H1 (cell line): ENCODE measurements at regions not wholly inside any gene's neighbourhood (a gene's known extent, or its start where the extent isn't known, plus 50 kb on each side); places are given as distances from the start of the nearest gene placed in this dataset.

ENCODE experiments used
- CTCF ChIA-PET: fragments of 300-600 bp; sonication (Branson Sonifier 250); formaldehyde crosslinking; loops from one replicate; lab custom pipeline; 2021; ENCODE audit not compliant: partially characterized antibody; lab: Charles Lee
- POLR2A ChIA-PET: fragments of 300-600 bp; sonication (Branson Sonifier 250); formaldehyde crosslinking; loops from one replicate; lab custom pipeline; 2021; ENCODE audit warnings: inconsistent platforms; ENCODE audit not compliant: partially characterized antibody; lab: Charles Lee
- DNase-seq, 2 experiments: peaks; one replicate each; pipeline versions ENCODE4 v3.0.0 to v3.0.0-alpha.2; 2010 to 2022; ENCODE audit warnings: low spot score in 2 of 2, low read depth in 1 of 2, mixed read lengths in 1 of 2
- FAIRE-seq: peaks from 2 replicates; lab custom pipeline; 2011; peaks lifted over from hg19 to GRCh38; lab: Jason Lieb, UNC
- H2AFZ ChIP-seq: 2 replicates; pipeline ENCODE4 v1.8.1; 2012; ENCODE audit warnings: low read length, inconsistent platforms
- H2AK5ac ChIP-seq: 2 replicates; pipeline ENCODE4 v1.6.1; 2013; ENCODE audit warnings: low read depth, low read length
- H2BK120ac ChIP-seq: replicated peaks from 2 replicates; pipeline ENCODE3; 2013; ENCODE audit warnings: low read depth, low read length, inconsistent platforms
- H2BK12ac ChIP-seq: 2 replicates; pipeline ENCODE4 v1.6.1; 2013; ENCODE audit warnings: low read depth, low read length
- H2BK15ac ChIP-seq: 2 replicates; pipeline ENCODE4 v1.6.1; 2013; ENCODE audit warnings: low read length
- H2BK20ac ChIP-seq: 2 replicates; pipeline ENCODE4 v1.6.1; 2013; ENCODE audit warnings: low read length
- H2BK5ac ChIP-seq: 2 replicates; pipeline ENCODE4 v1.6.1; 2013; ENCODE audit warnings: low read depth, low read length
- H3K14ac ChIP-seq: 2 replicates; pipeline ENCODE4 v1.6.1; 2013; ENCODE audit warnings: inconsistent platforms; ENCODE audit not compliant: insufficient read length
- H3K18ac ChIP-seq: 2 replicates; pipeline ENCODE4 v1.6.1; 2013; ENCODE audit warnings: low read length; ENCODE audit errors: extremely low read depth
- H3K23ac ChIP-seq: 2 replicates; pipeline ENCODE4 v1.6.1; 2013; ENCODE audit warnings: inconsistent platforms; ENCODE audit not compliant: insufficient read length
- H3K23me2 ChIP-seq: 2 replicates; pipeline ENCODE4 v1.6.1; 2013; ENCODE audit warnings: low read depth, low read length
- H3K27ac ChIP-seq: 2 replicates; pipeline ENCODE4 v1.6.1; 2011; ENCODE audit warnings: low read depth, low read length, inconsistent platforms
- H3K27me3 ChIP-seq, 4 experiments: replicated peaks in 1 of 4; 1 replicate in 1 of 4; 2 replicates in 3 of 4; pipeline versions ENCODE4 v1.6.1 to v1.8.1; 2011 to 2013; ENCODE audit warnings: low read length in 3 of 4, mild to moderate bottlenecking in 3 of 4, inconsistent platforms in 2 of 4, mixed read lengths in 2 of 4, moderate library complexity in 1 of 4; ENCODE audit not compliant: control insufficient read depth in 3 of 4, insufficient read depth in 3 of 4; ENCODE audit errors: extremely low read depth in 1 of 4
- H3K36me3 ChIP-seq, 4 experiments: 2 replicates each; pipeline versions ENCODE4 v1.6.1 to v1.8.1; 2011 to 2013; ENCODE audit warnings: mild to moderate bottlenecking in 4 of 4, low read length in 3 of 4, moderate library complexity in 2 of 4, control low read depth in 1 of 4, inconsistent platforms in 1 of 4; ENCODE audit not compliant: insufficient read depth in 4 of 4, control insufficient read depth in 2 of 4
- H3K4ac ChIP-seq: replicated peaks from 2 replicates; pipeline ENCODE3; 2013; ENCODE audit warnings: low read length, low read depth, mixed read lengths, inconsistent platforms; ENCODE audit not compliant: insufficient read length
- H3K4me1 ChIP-seq, 4 experiments: replicated peaks in 1 of 4; 1 replicate in 1 of 4; 2 replicates in 3 of 4; pipeline versions ENCODE4 v1.6.1 to v1.8.1; 2011 to 2013; ENCODE audit warnings: low read length in 3 of 4, inconsistent platforms in 2 of 4, mixed read lengths in 1 of 4; ENCODE audit not compliant: insufficient read depth in 4 of 4, control insufficient read depth in 3 of 4
- H3K4me2 ChIP-seq, 2 experiments: 2 replicates each; pipeline versions ENCODE4 v1.6.1 to v1.8.1; 2011 to 2013; ENCODE audit warnings: low read depth in 2 of 2, low read length in 2 of 2, control low read depth in 1 of 2, inconsistent platforms in 1 of 2, mild to moderate bottlenecking in 1 of 2; ENCODE audit not compliant: insufficient read depth in 1 of 2
- H3K4me3 ChIP-seq, 4 experiments: fragments of 200-600, 300-600 bp in 1 of 4; sonication (generic), shearing (Covaris generic), sonication (Bioruptor Twin) in 1 of 4; 2 replicates each; pipeline versions ENCODE4 v1.5.1 to v1.8.1; 2011 to 2016; ENCODE audit warnings: low read length in 4 of 4, low read depth in 3 of 4, control low read depth in 2 of 4, inconsistent platforms in 2 of 4, mild to moderate bottlenecking in 2 of 4, mixed read lengths in 1 of 4, moderate library complexity in 1 of 4; ENCODE audit not compliant: insufficient read depth in 2 of 4; ENCODE audit errors: extremely low read depth in 1 of 4
- H3K56ac ChIP-seq: replicated peaks from 2 replicates; pipeline ENCODE3; 2013; ENCODE audit warnings: low read depth, mild to moderate bottlenecking, mixed read lengths, low read length, inconsistent platforms; ENCODE audit not compliant: insufficient read length
- H3K79me1 ChIP-seq: 2 replicates; pipeline ENCODE4 v1.6.1; 2013; ENCODE audit warnings: low read depth, low read length, control low read depth
- H3K79me2 ChIP-seq, 2 experiments: 2 replicates each; pipeline versions ENCODE4 v1.6.1 to v1.8.1; 2012 to 2013; ENCODE audit warnings: low read length in 2 of 2, mild to moderate bottlenecking in 2 of 2, inconsistent platforms in 1 of 2; ENCODE audit not compliant: insufficient read depth in 2 of 2, control insufficient read depth in 1 of 2
- H3K9ac ChIP-seq, 4 experiments: replicated peaks in 1 of 4; 1 replicate in 1 of 4; 2 replicates in 3 of 4; pipeline versions ENCODE4 v1.6.1 to v1.8.1; 2011 to 2013; ENCODE audit warnings: low read depth in 3 of 4, low read length in 3 of 4, control low read depth in 2 of 4, mild to moderate bottlenecking in 2 of 4, moderate library complexity in 2 of 4, inconsistent platforms in 1 of 4; ENCODE audit errors: extremely low read depth in 1 of 4
- H3K9me3 ChIP-seq, 2 experiments: 2 replicates each; pipeline versions ENCODE4 v1.6.1 to v1.8.1; 2012 to 2013; ENCODE audit warnings: mild to moderate bottlenecking in 2 of 2, moderate library complexity in 2 of 2, control low read depth in 1 of 2, inconsistent platforms in 1 of 2, low read depth in 1 of 2, low read length in 1 of 2, mixed read lengths in 1 of 2; ENCODE audit not compliant: insufficient read depth in 2 of 2
- H4K20me1 ChIP-seq, 2 experiments: replicated peaks in 1 of 2; 2 replicates each; pipeline versions ENCODE3 to v1.8.1; 2011 to 2013; ENCODE audit warnings: inconsistent platforms in 2 of 2, low read length in 2 of 2, mild to moderate bottlenecking in 1 of 2; ENCODE audit not compliant: insufficient read depth in 2 of 2, control insufficient read depth in 1 of 2
- H4K5ac ChIP-seq: 2 replicates; pipeline ENCODE4 v1.6.1; 2013; ENCODE audit warnings: low read length, low read depth, mixed read lengths, inconsistent platforms; ENCODE audit not compliant: insufficient read length
- H4K8ac ChIP-seq: 2 replicates; pipeline ENCODE4 v1.8.0; 2013; ENCODE audit warnings: mild to moderate bottlenecking, moderate library complexity, low read length, inconsistent platforms; ENCODE audit not compliant: insufficient read depth; ENCODE audit errors: extremely low read depth
- H4K91ac ChIP-seq: replicated peaks from 2 replicates; pipeline ENCODE3; 2013; ENCODE audit warnings: low read length, mixed read lengths, inconsistent platforms; ENCODE audit not compliant: insufficient read length
- ASH2L ChIP-seq: fragments of 200-600, 300-600 bp; sonication (generic); IDR thresholded peaks from one replicate; pipeline ENCODE4 v1.7.1; 2017; ENCODE audit warnings: low read length
- CHD2 ChIP-seq: IDR thresholded peaks from 2 replicates; pipeline ENCODE4 v1.6.1; 2012; ENCODE audit warnings: low read length, improper control_type of control experiment
- CREB1 ChIP-seq: IDR thresholded peaks from 2 replicates; pipeline ENCODE4 v1.6.1; 2012; ENCODE audit warnings: inconsistent platforms
- CTBP2 ChIP-seq: IDR thresholded peaks from 2 replicates; pipeline ENCODE4 v1.7.0; 2011; ENCODE audit warnings: borderline replicate concordance, mild to moderate bottlenecking, moderate library complexity, mixed read lengths, low read length; ENCODE audit not compliant: insufficient read depth, insufficient read length
- GTF2F1 ChIP-seq: IDR thresholded peaks from 2 replicates; pipeline ENCODE4 v1.6.1; 2012; ENCODE audit warnings: low read depth, low read length, improper control_type of control experiment, borderline replicate concordance
- JUND ChIP-seq: IDR thresholded peaks from 2 replicates; pipeline ENCODE4 v1.6.1; 2011; ENCODE audit warnings: mild to moderate bottlenecking, improper control_type of control experiment, low read length
- KDM1A ChIP-seq: fragments of 200-600, 300-600 bp; sonication (generic); IDR thresholded peaks from 2 replicates; pipeline ENCODE4 v1.7.1; 2016; ENCODE audit warnings: mild to moderate bottlenecking, low read length, borderline replicate concordance
- MAX ChIP-seq: IDR thresholded peaks from 2 replicates; pipeline ENCODE4 v1.6.1; 2012; ENCODE audit warnings: inconsistent platforms
- NRF1 ChIP-seq: IDR thresholded peaks from 2 replicates; pipeline ENCODE4 v1.6.1; 2011; ENCODE audit warnings: mild to moderate bottlenecking, low read depth, low read length, improper control_type of control experiment
- POLR2A ChIP-seq, 2 experiments: IDR thresholded peaks; 1 replicate in 1 of 2; 2 replicates in 1 of 2; pipeline ENCODE4 v1.6.1; 2011; ENCODE audit warnings: low read depth in 2 of 2, low read length in 2 of 2, mild to moderate bottlenecking in 2 of 2; ENCODE audit errors: control extremely low read depth in 1 of 2
- RBBP5 ChIP-seq: IDR thresholded peaks from 2 replicates; pipeline ENCODE4 v1.7.1; 2012; ENCODE audit warnings: low read depth, mild to moderate bottlenecking, inconsistent platforms, low read length, moderate library complexity, borderline replicate concordance
- SP1 ChIP-seq: IDR thresholded peaks from 2 replicates; pipeline ENCODE4 v1.6.1; 2011; ENCODE audit warnings: low read depth, low read length
- TAF1 ChIP-seq: IDR thresholded peaks from 2 replicates; pipeline ENCODE4 v1.6.1; 2011; ENCODE audit warnings: mild to moderate bottlenecking, low read depth, low read length
- TBP ChIP-seq: IDR thresholded peaks from 2 replicates; pipeline ENCODE4 v1.6.1; 2011; ENCODE audit warnings: low read depth, low read length, improper control_type of control experiment
- YY1 ChIP-seq: IDR thresholded peaks from 2 replicates; pipeline ENCODE4 v1.6.1; 2011; ENCODE audit warnings: low read depth, mild to moderate bottlenecking, low read length
- WGBS, 2 experiments: shearing (Covaris generic) in 1 of 2; methylation state at CpG; one replicate each; pipeline versions ENCODE4 v1.1.6 to v1.1.7; 2013 to 2015; ENCODE audit warnings: low lambda C conversion rate in 2 of 2, mixed read lengths in 2 of 2, inconsistent platforms in 1 of 2, low coverage in 1 of 2, missing lambda C conversion rate in 1 of 2; ENCODE audit not compliant: insufficient replicate concordance in 2 of 2, insufficient coverage in 1 of 2, insufficient read length in 1 of 2; ENCODE audit errors: extremely low coverage in 1 of 2, missing lambda C conversion rate in 1 of 2; 5-methylcytosine and 5-hydroxymethylcytosine counted together

- Histone ChIP-seq H3K79me2 (no peaks in the 10 kb centered on the region), H2AK5ac (no peak overlapping the region), H2BK20ac (no peak overlapping the region), H2BK12ac (no peak overlapping the region)
- TF ChIP-seq SP1, result no peak
- no peak for TF ChIP-seq KDM1A
- no peak for TF ChIP-seq TBP
- TF ChIP-seq YY1, result no peak
- no peak for TF ChIP-seq CHD2
- no peak for TF ChIP-seq POLR2A (IDR thresholded peaks at IDR 0.05; ENCODE audit: control extremely low read depth in 1 of 2, low read depth in 2 of 2, low read length in 2 of 2)
- no peak for TF ChIP-seq NRF1
- no peak for TF ChIP-seq CTBP2
- TF ChIP-seq MAX, result no peak
- TF ChIP-seq ASH2L, result no peak
- TF ChIP-seq TAF1, result no peak
- no peak for TF ChIP-seq RBBP5
- TF ChIP-seq CREB1, result no peak
- no peak for TF ChIP-seq GTF2F1
- TF ChIP-seq JUND, result no peak
- TF ChIP-seq, all 59 proteins: peak for 0
- DNase-seq (no peak), FAIRE-seq (peak; percentile 39)
- H3K27ac ChIP-seq, result no peak overlapping the region
- H2BK15ac ChIP-seq, result no peak overlapping the region
- H3K4me3 ChIP-seq, result no peak overlapping the region
- no peaks in the 10 kb centered on the region; a peak in 1 of 7 replicates for H3K4me1 ChIP-seq
- H3K14ac ChIP-seq, result no peak overlapping the region
- peaks cover 12 to 14% of the 10 kb centered on the region in 2 experiments for H3K9me3 ChIP-seq
- H4K5ac ChIP-seq, result no peak overlapping the region
- H3K9ac ChIP-seq, result no peak overlapping the region
- H3K18ac ChIP-seq, result no peak overlapping the region
- H2BK5ac ChIP-seq, result no peak overlapping the region
- H2BK120ac ChIP-seq, result no peak overlapping the region
- H3K4me2 ChIP-seq, result no peak overlapping the region
- ChIA-PET CTCF (no interaction called here), POLR2A (no interaction called here)
- no peak overlapping the region for H3K56ac ChIP-seq
- H2AFZ ChIP-seq, result no peak overlapping the region
- H3K4ac ChIP-seq, result no peak overlapping the region
- no peak overlapping the region for H3K23ac ChIP-seq
- H4K91ac ChIP-seq, result no peak overlapping the region
- no peaks in the 10 kb centered on the region; a peak in 1 of 8 replicates for H3K36me3 ChIP-seq
- no peaks in the 10 kb centered on the region for H3K27me3 ChIP-seq
- no peaks in the 10 kb centered on the region for H3K79me1 ChIP-seq
- WGBS, 2 experiments, result 87% methylated on average over 3 of the region's 3 CpGs; no CpG with 5 or more reads in 1 of the 2 experiments
- H4K8ac ChIP-seq, result no peak overlapping the region
- H3K23me2 ChIP-seq, result no peaks in the 10 kb centered on the region
- no peaks in the 10 kb centered on the region for H4K20me1 ChIP-seq
Observed at GRCh38 chr2:238527565-238527964, 100.8 kb downstream of the ASB1 start.
